SW480 (cell line): ENCODE measurements at regions not wholly inside any gene's neighbourhood (a gene's known extent, or its start where the extent isn't known, plus 50 kb on each side); places are given as distances from the start of the nearest gene placed in this dataset.

Experiments
- DNase-seq: peaks from one replicate; pipeline ENCODE4 v3.0.0-alpha.2; 2016; ENCODE audit warnings: low spot score

GRCh38 chr19:33947265-33947964 lies 150.7 kb downstream of the KCTD15 start:
- no peak for DNase-seq

- DNase-seq: no peak
These were observed 152.1 kb downstream of the KCTD15 start for GRCh38 chr19:33948651-33949335.

GRCh38 chr19:33950091-33950750 lies 153.6 kb downstream of the KCTD15 start:
- no peak for DNase-seq

GRCh38 chr19:33953023-33953422 lies 156.4 kb downstream of the KCTD15 start:
- peak; percentile 40 for DNase-seq

- DNase-seq: no peak
These were observed 156.9 kb downstream of the KCTD15 start for GRCh38 chr19:33953592-33953991.

- no peak for DNase-seq
These were observed 158.0 kb downstream of the KCTD15 start for GRCh38 chr19:33954686-33955085.

- DNase-seq: no peak
These were observed 160.3 kb downstream of the KCTD15 start for GRCh38 chr19:33956941-33957340.

- DNase-seq: no peak
These were observed 161.1 kb downstream of the KCTD15 start for GRCh38 chr19:33957804-33958203.

GRCh38 chr19:33960566-33960965 lies 163.9 kb downstream of the KCTD15 start:
- no peak for DNase-seq

- no peak for DNase-seq
These were observed 165.5 kb downstream of the KCTD15 start for GRCh38 chr19:33962161-33962560.

- DNase-seq: no peak
These were observed 166.8 kb downstream of the KCTD15 start for GRCh38 chr19:33963514-33963913.

GRCh38 chr19:33971073-33971472 lies 174.4 kb downstream of the KCTD15 start:
- no peak for DNase-seq

- no peak for DNase-seq
These were observed 181.4 kb downstream of the KCTD15 start for GRCh38 chr19:33977756-33978685.

- DNase-seq: no peak
These were observed 186.0 kb downstream of the KCTD15 start for GRCh38 chr19:33982706-33983105.

GRCh38 chr19:33988601-33989000 lies 183.7 kb upstream of the LSM14A start:
- DNase-seq: no peak

- no peak for DNase-seq
These were observed 174.6 kb upstream of the LSM14A start for GRCh38 chr19:33997690-33998089.

GRCh38 chr19:33998302-33998701 lies 174.0 kb upstream of the LSM14A start:
- DNase-seq: no peak

GRCh38 chr19:33998739-33999345 lies 173.5 kb upstream of the LSM14A start:
- DNase-seq: peak; percentile 33

- peak; percentile 64 for DNase-seq
These were observed 155.3 kb upstream of the LSM14A start for GRCh38 chr19:34017024-34017423.

GRCh38 chr19:34017601-34018000 lies 154.7 kb upstream of the LSM14A start:
- DNase-seq: no peak

GRCh38 chr19:34018546-34018945 lies 153.8 kb upstream of the LSM14A start:
- no peak for DNase-seq

- no peak for DNase-seq
These were observed 148.9 kb upstream of the LSM14A start for GRCh38 chr19:34023381-34023780.
